ENCODE measurements at regions not wholly inside any gene's neighbourhood (a gene's known extent, or its start where the extent isn't known, plus 50 kb on each side); places are given as distances from the start of the nearest gene placed in this dataset.

DNA sequence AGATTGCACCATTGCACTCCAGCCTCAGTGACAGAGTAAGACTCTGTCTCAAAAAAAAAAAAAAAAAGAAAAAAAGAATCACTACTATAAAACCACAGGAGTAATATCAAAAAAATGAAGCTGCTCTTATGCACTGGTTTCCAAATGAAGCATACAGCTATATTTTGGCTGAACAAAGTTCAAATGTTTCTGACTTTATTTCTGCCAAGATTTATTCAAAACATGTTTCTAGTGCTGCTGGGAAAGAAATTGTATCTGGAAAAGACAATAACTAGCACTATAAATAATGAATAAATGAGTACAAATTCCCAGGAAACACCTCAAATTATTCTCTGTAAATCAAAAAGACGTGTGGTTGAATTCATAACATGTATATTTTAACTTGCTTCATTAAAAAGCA is 102.5 kb upstream of the MME start:
- H3K4me3 ChIP-seq (ENCODE audit: low read length): no peak overlapping the region
- TF ChIP-seq CTCF (IDR thresholded peaks at IDR 0.05; ENCODE audit: insufficient read depth, low read depth, low read length, missing control alignments): no peak
- no peak for DNase-seq (ENCODE audit: low read depth)

DNA sequence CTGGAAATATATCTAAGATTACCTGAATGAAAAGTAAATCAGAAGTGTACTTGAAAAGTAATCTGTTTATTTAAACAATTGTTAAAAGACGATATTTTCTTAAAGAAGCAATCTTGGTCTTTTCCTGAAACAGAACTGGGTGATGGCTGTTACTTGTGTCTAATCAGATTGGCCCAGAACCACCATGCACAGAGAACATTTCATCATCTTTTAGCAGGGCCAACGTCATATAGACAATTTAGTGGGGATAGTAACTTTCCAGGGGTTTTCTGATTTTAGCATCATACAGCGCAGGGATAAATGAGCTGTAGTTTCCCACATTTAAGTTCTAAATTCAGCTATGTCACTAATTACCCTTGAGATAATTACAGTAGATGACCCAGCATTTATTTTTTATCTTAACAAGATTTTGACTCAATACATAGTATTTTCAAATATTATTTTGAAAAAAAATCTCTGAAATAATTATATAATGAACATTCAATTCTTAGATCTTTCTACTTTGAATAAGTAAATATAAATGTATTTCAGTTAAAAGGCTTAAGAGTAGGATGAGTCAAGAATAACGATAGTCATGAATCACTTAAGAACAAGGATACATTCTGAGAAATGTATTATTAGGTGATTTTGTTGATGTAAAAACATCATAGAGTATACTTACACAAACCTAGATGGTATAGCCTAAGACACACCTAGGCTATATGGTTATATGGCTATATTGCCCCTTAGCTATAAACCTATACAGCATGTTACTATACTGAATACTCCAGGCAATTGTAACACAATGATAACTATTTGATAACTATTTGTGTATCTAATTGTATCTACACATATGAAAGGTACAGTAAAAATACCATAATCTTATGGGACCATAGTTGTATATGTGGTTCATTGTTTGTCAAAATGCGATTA is 103.8 kb upstream of the MME start:
- H3K4me3 ChIP-seq (ENCODE audit: low read length): no peak overlapping the region
- TF ChIP-seq CTCF (IDR thresholded peaks at IDR 0.05; ENCODE audit: insufficient read depth, low read depth, low read length, missing control alignments): no peak
- DNase-seq (ENCODE audit: low read depth): peak; percentile 26

- no peak for TF ChIP-seq CTCF (IDR thresholded peaks at IDR 0.05; ENCODE audit: insufficient read depth, low read depth, low read length, missing control alignments)
- H3K4me3 ChIP-seq (ENCODE audit: low read length): no peak overlapping the region
- no peak for DNase-seq (ENCODE audit: low read depth)
These were observed 106.3 kb upstream of the MME start for GRCh38 chr3:154973851-154974250.

GRCh38 chr3:154972951-154973350 is 107.2 kb upstream of the MME start:
- DNase-seq (ENCODE audit: low read depth): no peak
- TF ChIP-seq CTCF (IDR thresholded peaks at IDR 0.05; ENCODE audit: insufficient read depth, low read depth, low read length, missing control alignments): no peak

GRCh38 chr3:154971771-154972326 is 108.3 kb upstream of the MME start:
- no peak overlapping the region for H3K4me3 ChIP-seq (ENCODE audit: low read length)
- peak; percentile 84 for DNase-seq (ENCODE audit: low read depth)
- no peak for TF ChIP-seq CTCF (IDR thresholded peaks at IDR 0.05; ENCODE audit: insufficient read depth, low read depth, low read length, missing control alignments)

More at GRCh38 chr3:154972951-154973350, 107.2 kb upstream of the MME start:
- H3K4me3 ChIP-seq (ENCODE audit: low read length): no peak overlapping the region

GRCh38 chr3:154971341-154971740 is 108.8 kb upstream of the MME start:
- no peak overlapping the region for H3K4me3 ChIP-seq (ENCODE audit: low read length)
- DNase-seq (ENCODE audit: low read depth): peak; percentile 2
- no peak for TF ChIP-seq CTCF (IDR thresholded peaks at IDR 0.05; ENCODE audit: insufficient read depth, low read depth, low read length, missing control alignments)

Data from epithelial cell of esophagus (primary cell).